Coronary artery (tissue), 2 donors: ENCODE measurements at regions not wholly inside any gene's neighbourhood (a gene's known extent, or its start where the extent isn't known, plus 50 kb on each side); places are given as distances from the start of the nearest gene placed in this dataset.
"Not testable (repeated sequence)": the region's sequence is repeated elsewhere in the genome, so short reads cannot be mapped to it uniquely, and the experiment has no call there.

Source experiments
- DNase-seq: peaks from one replicate; pipeline ENCODE4 v3.0.0-alpha.2; 2017; ENCODE audit warnings: low spot score
- H3K27ac ChIP-seq, 2 donors: fragments of 200-600 bp; sonication (generic); one replicate each; pipeline ENCODE4 v1.5.1; 2016 to 2019
- H3K4me3 ChIP-seq: fragments of 200-600 bp; sonication (generic); 2 replicates; pipeline ENCODE4 v1.5.1; 2016; ENCODE audit warnings: mild to moderate bottlenecking, moderate library complexity
- TF ChIP-seq, protein P1 (sequence below): fragments of 200-600 bp; sonication (generic); IDR thresholded peaks from one replicate; pipeline ENCODE4 v1.5.1; 2019; ENCODE audit warnings: antibody characterized with exemption

DNA sequence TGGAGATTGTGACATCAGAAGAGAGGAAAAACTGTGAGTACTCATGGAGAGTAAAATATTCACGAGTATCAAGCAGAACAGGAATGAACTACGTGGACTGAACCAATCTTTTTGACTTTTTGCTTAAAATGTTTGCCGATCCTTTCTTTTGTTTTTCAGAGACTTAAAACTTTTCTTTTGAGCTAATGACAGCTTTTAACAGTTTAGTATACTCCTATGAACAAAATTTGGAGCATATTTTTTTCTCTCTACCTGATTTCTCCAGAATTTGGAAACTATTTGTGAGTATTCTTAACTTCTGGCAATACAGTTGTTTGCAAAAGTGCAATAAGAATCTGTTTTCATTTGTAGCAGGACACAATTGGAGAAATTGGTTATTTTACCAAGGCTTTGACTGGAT, 786.3 kb downstream of the SORCS1 start:
- DNase-seq: no peak
- Histone ChIP-seq H3K4me3 (no peak overlapping the region), H3K27ac (no peak overlapping the region)
- TF ChIP-seq, protein P1, sequence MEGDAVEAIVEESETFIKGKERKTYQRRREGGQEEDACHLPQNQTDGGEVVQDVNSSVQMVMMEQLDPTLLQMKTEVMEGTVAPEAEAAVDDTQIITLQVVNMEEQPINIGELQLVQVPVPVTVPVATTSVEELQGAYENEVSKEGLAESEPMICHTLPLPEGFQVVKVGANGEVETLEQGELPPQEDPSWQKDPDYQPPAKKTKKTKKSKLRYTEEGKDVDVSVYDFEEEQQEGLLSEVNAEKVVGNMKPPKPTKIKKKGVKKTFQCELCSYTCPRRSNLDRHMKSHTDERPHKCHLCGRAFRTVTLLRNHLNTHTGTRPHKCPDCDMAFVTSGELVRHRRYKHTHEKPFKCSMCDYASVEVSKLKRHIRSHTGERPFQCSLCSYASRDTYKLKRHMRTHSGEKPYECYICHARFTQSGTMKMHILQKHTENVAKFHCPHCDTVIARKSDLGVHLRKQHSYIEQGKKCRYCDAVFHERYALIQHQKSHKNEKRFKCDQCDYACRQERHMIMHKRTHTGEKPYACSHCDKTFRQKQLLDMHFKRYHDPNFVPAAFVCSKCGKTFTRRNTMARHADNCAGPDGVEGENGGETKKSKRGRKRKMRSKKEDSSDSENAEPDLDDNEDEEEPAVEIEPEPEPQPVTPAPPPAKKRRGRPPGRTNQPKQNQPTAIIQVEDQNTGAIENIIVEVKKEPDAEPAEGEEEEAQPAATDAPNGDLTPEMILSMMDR: no peak

DNA sequence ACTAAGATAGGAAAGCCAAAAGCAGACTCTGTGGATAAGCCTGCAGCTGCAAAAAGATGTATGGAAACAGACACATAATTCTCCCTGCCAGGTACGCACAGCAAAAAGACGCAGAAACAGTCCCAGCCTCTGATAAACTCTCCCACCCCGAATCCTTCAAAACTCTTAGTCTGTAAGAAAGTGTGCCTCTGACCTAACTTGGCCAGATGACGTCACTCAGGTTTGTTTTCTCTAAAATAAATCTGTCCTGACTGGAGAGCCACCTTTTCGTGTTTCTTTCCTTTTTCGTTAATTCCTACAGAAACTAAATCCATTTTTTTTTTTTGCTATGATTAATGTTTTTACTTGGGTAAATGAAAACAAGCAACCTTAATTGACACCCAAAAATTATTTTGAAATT, 793.8 kb downstream of the SORCS1 start:
- DNase-seq: no peak
- Histone ChIP-seq H3K27ac (no peak overlapping the region), H3K4me3 (no peak overlapping the region)
- TF ChIP-seq, protein P1: no peak

DNA sequence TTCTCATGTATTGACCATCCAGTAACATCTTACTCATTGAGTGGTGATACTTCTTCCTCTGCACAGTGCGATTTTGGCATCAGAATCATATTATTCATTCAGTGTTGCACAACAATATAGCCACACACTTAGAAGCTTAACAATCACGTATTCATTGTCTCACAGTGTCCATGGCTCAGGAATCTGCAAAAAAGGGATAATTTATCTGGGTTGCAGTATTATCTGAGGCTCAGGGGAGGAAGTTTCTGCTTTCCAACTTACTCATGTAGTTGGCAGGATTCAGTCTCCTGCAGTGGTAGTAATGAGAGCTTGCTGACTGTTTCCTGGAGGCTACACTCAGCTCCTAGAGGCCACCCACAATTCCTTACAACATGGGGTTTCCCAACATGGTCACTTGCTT, 803.6 kb downstream of the SORCS1 start:
- H3K27ac ChIP-seq: no peak overlapping the region
- DNase-seq: no peak
- TF ChIP-seq, protein P1: no peak
- H3K4me3 ChIP-seq: no peak overlapping the region

DNA sequence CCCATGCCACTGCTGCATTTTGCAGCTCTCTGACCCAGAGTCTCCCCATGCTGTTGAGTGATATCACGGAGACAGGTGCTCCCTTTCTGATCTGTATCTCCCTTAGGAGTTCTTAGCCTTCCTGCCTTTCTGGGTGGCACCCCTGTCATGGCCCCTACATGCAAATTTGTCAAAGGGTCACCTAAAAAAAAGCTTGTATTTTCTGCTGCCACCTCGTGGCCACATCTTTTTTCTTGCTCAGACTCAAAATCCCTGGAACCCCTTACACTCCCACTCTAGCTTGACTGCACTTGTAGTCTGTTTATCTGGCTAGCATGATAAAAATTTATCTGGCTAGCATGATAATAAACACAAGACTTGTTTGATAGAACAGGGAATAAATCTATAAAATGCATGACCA, 809.1 kb downstream of the SORCS1 start:
- Histone ChIP-seq H3K27ac (no peak overlapping the region), H3K4me3 (no peak overlapping the region)
- TF ChIP-seq, protein P1: no peak
- no peak for DNase-seq

DNA sequence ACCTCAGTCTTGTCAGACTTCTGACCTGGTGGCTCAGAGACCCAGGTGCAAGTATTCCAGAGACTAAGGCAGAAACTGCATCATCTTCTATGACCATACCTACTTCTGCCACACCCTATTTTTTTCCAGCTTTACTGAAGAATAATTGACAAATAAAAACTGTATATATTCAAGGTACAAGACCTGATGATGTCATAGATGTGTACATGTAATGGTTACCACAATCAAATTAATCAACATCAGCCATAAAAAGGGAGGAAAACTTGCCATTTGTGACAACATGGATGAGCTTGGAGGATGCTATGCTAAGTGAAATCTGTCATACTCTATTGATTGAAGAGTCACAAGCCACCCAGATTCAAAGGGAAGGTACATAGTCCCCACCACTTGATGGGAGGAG, 815.6 kb downstream of the SORCS1 start:
- TF ChIP-seq, protein P1: no peak
- Histone ChIP-seq H3K27ac (no peak overlapping the region), H3K4me3 (no peak overlapping the region)
- DNase-seq: no peak

DNA sequence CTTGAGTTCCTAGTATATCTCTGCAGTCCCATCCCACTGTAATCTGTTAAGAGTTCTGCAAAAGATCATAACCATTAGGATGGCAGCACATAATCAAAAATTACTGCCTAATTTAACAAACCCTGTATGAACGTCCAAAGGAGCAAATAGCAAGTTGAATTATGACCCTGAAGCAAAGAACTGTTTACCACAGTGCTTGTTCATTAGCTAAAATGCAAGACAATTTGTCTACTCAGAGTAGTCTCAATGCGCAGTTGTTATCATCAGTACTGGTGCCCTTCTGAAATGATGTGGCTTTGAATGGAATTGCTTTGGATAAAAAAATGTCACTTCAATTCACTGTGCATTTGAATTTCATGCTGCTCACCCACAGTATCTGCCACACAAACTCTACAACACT, 817.0 kb downstream of the SORCS1 start:
- Histone ChIP-seq H3K4me3 (no peak overlapping the region), H3K27ac (no peak overlapping the region)
- DNase-seq: no peak
- TF ChIP-seq, protein P1: no peak

DNA sequence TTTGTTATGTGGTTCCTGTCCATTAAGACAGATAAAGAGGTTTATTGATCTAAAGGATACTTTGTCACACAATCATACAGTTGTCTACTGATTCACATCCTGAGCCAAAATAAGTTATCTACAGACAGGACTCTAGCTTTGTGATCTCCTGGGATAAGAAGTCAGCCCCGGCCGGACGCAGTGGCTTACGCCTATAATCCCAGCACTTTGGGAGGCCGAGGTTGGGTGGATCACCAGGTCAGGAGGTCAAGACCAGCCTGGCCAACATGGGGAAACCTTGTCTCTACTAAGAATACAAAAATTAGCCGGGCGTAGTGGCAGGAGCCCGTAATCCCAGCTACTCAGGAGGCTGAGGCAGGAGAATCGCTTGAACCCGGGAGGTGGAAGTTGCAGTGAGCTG, 821.0 kb downstream of the SORCS1 start:
- not testable (repeated sequence) for DNase-seq, H3K4me3 ChIP-seq

DNA sequence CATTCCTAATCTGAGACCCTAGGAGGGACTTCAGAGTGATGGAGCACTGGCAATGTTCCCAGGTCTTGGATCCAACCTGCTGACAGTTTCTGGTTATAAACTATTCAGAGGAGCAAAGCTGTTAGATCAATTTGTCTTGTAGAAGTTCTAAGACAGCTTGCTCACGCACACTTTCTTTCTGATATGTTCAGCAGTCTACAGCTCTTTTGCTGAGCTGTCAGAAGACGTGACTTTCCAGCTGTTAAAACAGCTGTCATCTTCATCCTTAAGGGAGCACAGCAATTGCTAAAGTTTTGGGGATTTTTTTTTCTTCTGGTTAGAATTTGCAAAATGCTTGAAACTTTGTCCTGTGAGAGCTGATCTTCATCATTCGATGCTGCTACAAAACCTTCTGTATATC, 823.1 kb downstream of the SORCS1 start:
- no peak overlapping the region for H3K27ac ChIP-seq
- TF ChIP-seq, protein P1: no peak
- no peak overlapping the region for H3K4me3 ChIP-seq
- DNase-seq: no peak

More for the DNA sequence above, 821.0 kb downstream of the SORCS1 start:
- H3K27ac ChIP-seq: not testable (repeated sequence)
